ENCODE measurements at regions not wholly inside any gene's neighbourhood (a gene's known extent, or its start where the extent isn't known, plus 50 kb on each side); places are given as distances from the start of the nearest gene placed in this dataset.
"Not testable (repeated sequence)": the region's sequence is repeated elsewhere in the genome, so short reads cannot be mapped to it uniquely, and the experiment has no call there.

DNA sequence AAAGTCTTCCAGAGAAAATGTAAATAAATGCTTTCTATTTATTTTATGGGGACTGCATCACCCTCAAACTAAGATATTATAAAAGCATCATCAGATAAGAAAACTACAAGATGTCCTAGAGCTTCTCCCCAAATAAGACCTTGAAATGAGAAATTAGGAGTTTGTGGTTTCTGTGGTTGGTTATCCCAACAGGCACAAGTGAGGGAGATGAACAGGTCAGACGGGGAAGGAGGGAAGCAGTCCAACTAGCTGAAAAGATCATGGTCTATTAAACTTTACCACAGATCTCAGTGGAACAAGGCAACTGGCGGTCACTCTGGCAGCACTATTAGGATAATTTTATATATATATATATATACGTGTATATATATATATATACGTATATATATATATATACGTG lies 319.3 kb upstream of the GRID2 start:
- H3K27ac Mint-ChIP-seq, result no peak overlapping the region

DNA sequence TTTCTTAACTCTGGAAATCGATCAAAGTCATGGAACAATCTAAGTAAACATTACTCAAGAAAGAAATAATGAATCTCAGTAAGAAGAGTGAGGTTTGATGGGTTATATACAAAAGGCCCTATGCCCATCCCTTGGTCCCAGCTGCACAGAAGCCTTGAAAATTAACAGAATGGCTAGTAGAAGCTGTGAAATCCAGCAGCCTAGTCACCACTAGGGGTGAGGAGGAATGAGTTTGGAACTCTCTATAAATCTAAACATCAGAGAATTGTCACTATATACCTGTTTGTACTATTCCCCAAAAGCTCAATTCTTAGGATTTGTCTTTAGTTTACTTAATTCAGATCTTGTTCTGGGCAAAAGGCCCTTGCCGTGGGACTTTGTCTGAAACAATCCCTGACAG lies 313.9 kb upstream of the GRID2 start:
- no peak for DNase-seq
- Mint-ChIP-seq H3K27ac (no peak overlapping the region), H3K4me1 (no peaks in the 10 kb centered on the region), H3K4me3 (no peak overlapping the region), H3K9me3 (peaks cover 6 to 29% (median 10%) of the 10 kb centered on the region in 6 donors), H3K27me3 (ENCODE audit: low read depth in 3 of 3) (no peaks in the 10 kb centered on the region), H3K36me3 (no peaks in the 10 kb centered on the region)

More for the DNA sequence above, 319.3 kb upstream of the GRID2 start:
- Mint-ChIP-seq H3K4me1 (no peaks in the 10 kb centered on the region), H3K27me3 (ENCODE audit: low read depth in 3 of 3) (no peaks in the 10 kb centered on the region), H3K4me3 (no peak overlapping the region), H3K36me3 (no peaks in the 10 kb centered on the region), H3K9me3 (peaks cover 4 to 14% (median 5%) of the 10 kb centered on the region in 6 donors)
- DNase-seq, result no peak

GRCh38 chr4:91990726-91991125 lies 313.0 kb upstream of the GRID2 start:
- no peak overlapping the region for H3K4me3 Mint-ChIP-seq
- H3K27ac Mint-ChIP-seq, result no peak overlapping the region
- DNase-seq, result no peak
- no peaks in the 10 kb centered on the region for H3K4me1 Mint-ChIP-seq
- H3K9me3 Mint-ChIP-seq, result peaks cover 2 to 31% (median 8%) of the 10 kb centered on the region in 6 donors
- H3K27me3 Mint-ChIP-seq (ENCODE audit: low read depth in 3 of 3), result no peaks in the 10 kb centered on the region
- no peaks in the 10 kb centered on the region for H3K36me3 Mint-ChIP-seq

GRCh38 chr4:91997045-91997444 lies 306.7 kb upstream of the GRID2 start:
- DNase-seq, result no peak
- Mint-ChIP-seq H3K9me3 (peaks cover 0 to 43% (median 4%) of the 10 kb centered on the region in 6 donors), H3K4me1 (no peaks in the 10 kb centered on the region), H3K36me3 (no peaks in the 10 kb centered on the region), H3K4me3 (no peak overlapping the region), H3K27ac (no peak overlapping the region), H3K27me3 (ENCODE audit: low read depth in 3 of 3) (no peaks in the 10 kb centered on the region)

DNA sequence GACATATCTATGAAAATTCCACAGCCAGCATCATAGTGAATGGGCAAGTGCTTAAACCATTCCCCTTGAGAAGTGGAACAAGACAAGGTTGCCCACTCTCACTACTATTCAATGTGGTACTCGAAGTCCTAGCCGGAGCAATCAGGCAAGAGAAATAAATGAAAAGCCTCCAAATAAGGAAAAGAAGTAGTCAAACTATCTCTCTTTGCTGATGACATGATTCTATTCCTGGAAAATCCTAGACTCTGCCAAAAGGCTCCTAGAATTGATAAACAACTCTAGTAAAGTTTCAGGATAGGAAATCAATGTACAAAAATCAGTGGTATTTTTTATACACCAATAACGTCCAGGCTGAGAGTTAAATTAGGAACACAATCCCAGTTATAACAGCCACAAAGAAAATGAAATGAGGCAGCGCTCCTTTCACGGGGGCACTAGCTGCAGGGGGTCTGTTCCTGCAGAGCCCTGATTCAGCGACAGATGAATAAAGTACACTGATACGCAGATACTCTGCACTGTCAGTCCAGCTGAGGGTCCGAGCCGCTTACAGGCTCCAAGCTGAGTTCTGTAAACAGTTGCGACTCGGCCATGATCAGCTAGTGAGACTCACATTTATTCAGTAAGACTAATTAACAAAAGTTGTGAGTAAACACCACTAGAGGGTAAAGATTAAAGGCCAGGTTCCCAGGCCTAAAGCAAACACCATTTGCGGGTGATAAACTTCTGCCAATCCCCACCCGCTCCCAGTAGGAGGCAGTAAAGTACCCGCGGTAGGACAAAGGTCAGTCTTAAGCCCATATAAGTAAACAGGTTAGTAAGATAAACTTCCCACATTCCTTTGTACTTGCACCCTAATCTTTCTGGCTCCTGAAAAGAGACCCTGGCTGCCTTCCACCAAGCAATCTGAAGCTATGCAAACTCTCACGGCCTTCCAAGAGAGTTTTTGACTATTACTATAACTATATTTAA lies 290.6 kb upstream of the GRID2 start:
- no peaks in the 10 kb centered on the region for H3K4me1 Mint-ChIP-seq
- H3K9me3 Mint-ChIP-seq, result peaks cover 8 to 35% (median 16%) of the 10 kb centered on the region in 6 donors
- H3K27ac Mint-ChIP-seq, result no peak overlapping the region
- H3K36me3 Mint-ChIP-seq, result no peaks in the 10 kb centered on the region
- no peak overlapping the region for H3K4me3 Mint-ChIP-seq
- peaks cover 0 to 2% (median 0%) of the 10 kb centered on the region in 3 donors for H3K27me3 Mint-ChIP-seq (ENCODE audit: low read depth in 3 of 3)
- no peak for DNase-seq

DNA sequence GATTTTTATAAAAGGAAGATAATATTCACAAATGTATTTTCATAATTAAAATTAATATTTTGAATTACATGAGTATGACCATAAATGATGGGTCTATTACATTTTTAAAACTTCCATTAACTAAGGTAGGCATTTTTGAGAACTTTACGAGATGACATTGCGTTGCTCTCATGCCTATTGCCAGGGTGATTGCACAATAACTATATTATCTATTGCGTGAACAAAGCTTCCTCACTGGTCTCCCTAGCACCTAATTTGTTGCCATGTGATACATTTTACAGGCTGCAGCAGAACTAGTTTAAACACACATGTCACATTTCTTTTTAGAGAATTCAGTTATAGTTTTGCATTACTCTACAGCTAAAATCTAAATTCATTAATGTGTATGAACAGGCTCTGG lies 289.7 kb upstream of the GRID2 start:
- Mint-ChIP-seq H3K27me3 (ENCODE audit: low read depth in 3 of 3) (peaks cover 0 to 2% (median 0%) of the 10 kb centered on the region in 3 donors), H3K36me3 (no peaks in the 10 kb centered on the region), H3K4me1 (no peaks in the 10 kb centered on the region), H3K4me3 (no peak overlapping the region), H3K9me3 (peaks cover 8 to 35% (median 16%) of the 10 kb centered on the region in 6 donors), H3K27ac (no peak overlapping the region)
- DNase-seq, result no peak

DNA sequence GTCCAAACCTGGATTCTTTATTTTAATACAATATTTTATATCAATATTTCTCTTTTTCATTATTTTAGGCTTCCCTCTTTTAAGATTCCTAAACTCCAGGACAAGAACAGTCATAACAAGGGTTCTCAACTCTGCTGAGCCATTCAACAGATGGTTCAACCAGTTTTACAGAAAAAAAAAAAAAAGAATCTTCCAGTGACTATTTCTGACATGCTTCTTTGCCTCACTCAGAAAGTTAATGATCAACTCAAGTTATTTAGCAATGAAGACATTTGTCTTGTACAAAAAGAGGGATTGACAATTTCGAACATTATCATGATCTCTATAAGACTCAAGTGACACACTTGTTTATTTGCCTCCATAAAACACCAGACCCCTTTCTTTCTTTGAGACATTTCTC lies 282.6 kb upstream of the GRID2 start:
- Mint-ChIP-seq H3K27ac (no peak overlapping the region), H3K27me3 (ENCODE audit: low read depth in 3 of 3) (peaks cover 0 to 1% (median 0%) of the 10 kb centered on the region in 3 donors), H3K4me3 (no peak overlapping the region), H3K4me1 (no peaks in the 10 kb centered on the region), H3K9me3 (peaks cover 12 to 50% (median 29%) of the 10 kb centered on the region in 6 donors), H3K36me3 (no peaks in the 10 kb centered on the region)
- no peak for DNase-seq

GRCh38 chr4:92021788-92022187 lies 282.0 kb upstream of the GRID2 start:
- Mint-ChIP-seq H3K27ac (no peak overlapping the region), H3K4me3 (no peak overlapping the region), H3K27me3 (ENCODE audit: low read depth in 3 of 3) (peaks cover 0 to 1% (median 0%) of the 10 kb centered on the region in 3 donors), H3K4me1 (no peaks in the 10 kb centered on the region), H3K9me3 (peaks cover 12 to 48% (median 29%) of the 10 kb centered on the region in 6 donors), H3K36me3 (no peaks in the 10 kb centered on the region)
- no peak for DNase-seq

DNA sequence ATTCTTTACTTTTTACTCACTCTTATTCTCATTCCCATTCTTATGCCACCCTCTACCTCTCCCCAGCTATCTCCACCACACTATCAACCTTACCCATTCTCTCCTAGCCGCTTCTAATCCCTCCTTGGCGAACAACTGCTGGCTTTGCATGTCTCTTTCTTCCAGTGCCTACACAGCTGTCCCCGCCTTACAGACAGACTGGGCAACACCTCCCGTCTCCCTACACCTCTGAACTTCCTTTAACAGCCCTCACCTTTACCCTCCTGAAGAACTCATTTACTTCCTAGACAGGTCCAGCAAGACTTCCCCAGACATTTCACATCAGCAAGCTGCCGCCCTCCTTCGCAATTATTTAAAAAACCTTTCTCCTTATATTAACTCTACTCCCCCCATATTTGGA lies 274.9 kb upstream of the GRID2 start:
- not testable (repeated sequence) for H3K4me1 Mint-ChIP-seq; H3K27me3 Mint-ChIP-seq (ENCODE audit: low read depth in 3 of 3); H3K4me3 Mint-ChIP-seq; DNase-seq; H3K27ac Mint-ChIP-seq; H3K36me3 Mint-ChIP-seq
- peaks cover 14 to 27% (median 19%) of the 10 kb centered on the region in 6 donors for H3K9me3 Mint-ChIP-seq

DNA sequence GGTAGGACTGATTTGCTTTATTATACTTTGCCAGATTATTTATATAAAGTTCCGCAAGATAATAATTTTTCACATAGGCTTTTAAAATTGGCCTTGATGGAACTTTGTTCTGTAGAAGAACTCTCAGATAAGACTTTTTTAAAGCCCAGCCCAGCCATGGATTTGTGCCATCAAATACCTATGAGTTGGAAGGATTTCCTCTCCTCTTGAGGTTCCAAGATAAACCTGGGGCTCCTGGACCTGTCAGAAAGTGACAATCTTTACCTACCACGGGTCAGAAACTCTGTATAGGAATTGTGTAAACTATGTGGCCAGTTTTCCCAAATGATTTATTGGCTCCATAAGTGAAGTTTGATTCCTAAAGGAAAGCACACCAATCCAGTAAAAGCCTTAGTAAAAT lies 271.9 kb upstream of the GRID2 start:
- DNase-seq, result no peak
- peaks cover 0 to 4% (median 0%) of the 10 kb centered on the region in 3 donors for H3K27me3 Mint-ChIP-seq (ENCODE audit: low read depth in 3 of 3)
- no peaks in the 10 kb centered on the region for H3K4me1 Mint-ChIP-seq
- H3K9me3 Mint-ChIP-seq, result peaks cover 6 to 32% (median 14%) of the 10 kb centered on the region in 6 donors
- H3K36me3 Mint-ChIP-seq, result peaks cover 0 to 4% (median 0%) of the 10 kb centered on the region in 3 donors
- H3K4me3 Mint-ChIP-seq, result no peak overlapping the region
- no peak overlapping the region for H3K27ac Mint-ChIP-seq

GRCh38 chr4:92035666-92036065 lies 268.1 kb upstream of the GRID2 start:
- H3K27me3 Mint-ChIP-seq (ENCODE audit: low read depth in 3 of 3), result peaks cover 0 to 4% (median 0%) of the 10 kb centered on the region in 3 donors
- H3K36me3 Mint-ChIP-seq, result peaks cover 0 to 4% (median 0%) of the 10 kb centered on the region in 3 donors
- no peaks in the 10 kb centered on the region for H3K4me1 Mint-ChIP-seq
- peaks cover 23 to 56% (median 25%) of the 10 kb centered on the region in 6 donors for H3K9me3 Mint-ChIP-seq
- no peak overlapping the region for H3K4me3 Mint-ChIP-seq
- no peak for DNase-seq
- H3K27ac Mint-ChIP-seq, result no peak overlapping the region

DNA sequence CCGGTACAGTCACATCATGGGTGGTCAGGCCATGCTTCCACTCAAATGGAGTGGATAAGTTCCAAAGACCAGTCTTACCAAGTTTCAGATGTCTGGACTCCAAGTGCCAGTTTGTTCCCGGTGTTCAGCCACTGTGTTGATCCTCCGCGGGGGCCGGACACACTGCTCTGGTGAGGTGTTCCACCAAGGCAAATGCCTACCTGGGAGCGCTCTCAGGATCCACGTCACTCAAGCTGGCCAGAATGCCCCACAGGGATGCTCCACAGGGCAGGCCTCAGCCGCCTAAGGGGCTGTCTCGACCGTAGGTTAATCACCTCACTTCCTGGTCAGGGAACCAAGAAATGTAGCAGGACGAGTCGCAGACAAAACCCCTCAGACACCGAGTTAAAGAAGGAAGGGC lies 258.0 kb upstream of the GRID2 start:
- Mint-ChIP-seq H3K27ac (no peak overlapping the region), H3K4me3 (no peak overlapping the region)

GRCh38 chr4:92047209-92047875 lies 256.4 kb upstream of the GRID2 start:
- no peaks in the 10 kb centered on the region for H3K4me1 Mint-ChIP-seq
- peaks cover 0 to 3% (median 0%) of the 10 kb centered on the region in 3 donors for H3K36me3 Mint-ChIP-seq
- H3K9me3 Mint-ChIP-seq, result peaks cover 11 to 54% (median 29%) of the 10 kb centered on the region in 6 donors
- no peak for DNase-seq
- no peak overlapping the region for H3K27ac Mint-ChIP-seq
- no peak overlapping the region for H3K4me3 Mint-ChIP-seq
- peaks cover 0 to 2% (median 0%) of the 10 kb centered on the region in 3 donors for H3K27me3 Mint-ChIP-seq (ENCODE audit: low read depth in 3 of 3)

More for the DNA sequence above, 258.0 kb upstream of the GRID2 start:
- Mint-ChIP-seq H3K9me3 (peaks cover 11 to 46% (median 28%) of the 10 kb centered on the region in 6 donors), H3K36me3 (no peaks in the 10 kb centered on the region), H3K27me3 (ENCODE audit: low read depth in 3 of 3) (peaks cover 0 to 2% (median 0%) of the 10 kb centered on the region in 3 donors), H3K4me1 (no peaks in the 10 kb centered on the region)
- DNase-seq, result no peak

DNA sequence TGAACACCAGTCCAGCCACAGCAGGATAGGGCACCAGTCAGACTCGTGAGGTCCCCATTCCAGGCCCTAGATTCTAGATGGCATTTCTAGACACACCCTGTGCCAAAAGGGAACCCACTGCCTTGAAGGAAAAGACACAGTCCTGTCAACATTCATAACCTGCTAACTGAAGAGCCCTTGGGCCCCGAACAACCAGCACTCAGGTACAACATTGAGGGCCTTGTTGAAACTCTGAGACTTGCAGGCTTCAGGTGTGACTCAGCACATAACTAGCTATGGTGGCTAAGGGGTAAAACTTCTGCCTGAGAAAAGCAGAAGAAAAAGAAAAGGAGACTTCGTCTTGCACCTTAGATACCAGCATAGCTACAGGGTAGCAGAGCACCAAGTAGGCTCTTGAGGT lies 252.9 kb upstream of the GRID2 start:
- Mint-ChIP-seq H3K36me3 (peaks cover 0 to 3% (median 0%) of the 10 kb centered on the region in 3 donors), H3K27me3 (ENCODE audit: low read depth in 3 of 3) (peaks cover 0 to 2% (median 0%) of the 10 kb centered on the region in 3 donors), H3K4me3 (no peak overlapping the region), H3K4me1 (no peaks in the 10 kb centered on the region), H3K9me3 (peaks cover 16 to 63% (median 43%) of the 10 kb centered on the region in 6 donors), H3K27ac (no peak overlapping the region)
- DNase-seq, result no peak

All from immature natural killer cell (primary cell).